NCI-H1092 treated with DMSO at 0.1 percent for 48 hours (cell line): ENCODE measurements at regions not wholly inside any gene's neighbourhood (a gene's known extent, or its start where the extent isn't known, plus 50 kb on each side); places are given as distances from the start of the nearest gene placed in this dataset.
"Not testable (repeated sequence)": the region's sequence is repeated elsewhere in the genome, so short reads cannot be mapped to it uniquely, and the experiment has no call there.

Experiments
- DNase-seq: peaks from one replicate; lab custom pipeline; 2025; lab: John Stamatoyannopoulos, UW

- no peak for DNase-seq
These were observed 67.6 kb downstream of the HTR1A start for GRCh38 chr5:63894690-63895089.

- DNase-seq: no peak
These were observed 83.5 kb downstream of the HTR1A start for GRCh38 chr5:63878788-63879187.

GRCh38 chr5:63877961-63878360, 84.3 kb downstream of the HTR1A start:
- DNase-seq: no peak

- DNase-seq: no peak
These were observed 101.9 kb downstream of the HTR1A start for GRCh38 chr5:63860379-63860778.

- no peak for DNase-seq
These were observed 108.2 kb downstream of the HTR1A start for GRCh38 chr5:63854076-63854475.

- no peak for DNase-seq
These were observed 119.1 kb downstream of the HTR1A start for GRCh38 chr5:63843190-63843589.

GRCh38 chr5:63837437-63837836, 124.8 kb downstream of the HTR1A start:
- no peak for DNase-seq

- DNase-seq: no peak
These were observed 130.9 kb downstream of the HTR1A start for GRCh38 chr5:63831381-63831780.

- DNase-seq: no peak
These were observed 136.3 kb downstream of the HTR1A start for GRCh38 chr5:63825984-63826383.

- DNase-seq: no peak
These were observed 138.7 kb downstream of the HTR1A start for GRCh38 chr5:63823583-63823982.

GRCh38 chr5:63822614-63823013, 139.6 kb downstream of the HTR1A start:
- DNase-seq: no peak

GRCh38 chr5:63820577-63820976, 141.7 kb downstream of the HTR1A start:
- DNase-seq: no peak

- no peak for DNase-seq
These were observed 149.6 kb downstream of the HTR1A start for GRCh38 chr5:63812693-63813092.

GRCh38 chr5:63811961-63812360, 150.3 kb downstream of the HTR1A start:
- DNase-seq: no peak

GRCh38 chr5:63811286-63811685, 151.0 kb downstream of the HTR1A start:
- no peak for DNase-seq

GRCh38 chr5:63805151-63805550, 157.1 kb downstream of the HTR1A start:
- DNase-seq: no peak

GRCh38 chr5:63803165-63803564, 159.1 kb downstream of the HTR1A start:
- no peak for DNase-seq

- DNase-seq: no peak
These were observed 167.3 kb downstream of the HTR1A start for GRCh38 chr5:63794979-63795378.

- DNase-seq: no peak
These were observed 167.9 kb downstream of the HTR1A start for GRCh38 chr5:63794296-63794695.

- no peak for DNase-seq
These were observed 187.3 kb downstream of the HTR1A start for GRCh38 chr5:63774939-63775338.

- DNase-seq: no peak
These were observed 194.0 kb downstream of the HTR1A start for GRCh38 chr5:63768221-63768620.

GRCh38 chr5:63760965-63761364, 201.3 kb downstream of the HTR1A start:
- DNase-seq: no peak

- DNase-seq: no peak
These were observed 219.0 kb downstream of the HTR1A start for GRCh38 chr5:63743096-63743798.

GRCh38 chr5:63732880-63733279, 229.4 kb downstream of the HTR1A start:
- not testable (repeated sequence) for DNase-seq
